ENCODE measurements at regions not wholly inside any gene's neighbourhood (a gene's known extent, or its start where the extent isn't known, plus 50 kb on each side); places are given as distances from the start of the nearest gene placed in this dataset.

DNA sequence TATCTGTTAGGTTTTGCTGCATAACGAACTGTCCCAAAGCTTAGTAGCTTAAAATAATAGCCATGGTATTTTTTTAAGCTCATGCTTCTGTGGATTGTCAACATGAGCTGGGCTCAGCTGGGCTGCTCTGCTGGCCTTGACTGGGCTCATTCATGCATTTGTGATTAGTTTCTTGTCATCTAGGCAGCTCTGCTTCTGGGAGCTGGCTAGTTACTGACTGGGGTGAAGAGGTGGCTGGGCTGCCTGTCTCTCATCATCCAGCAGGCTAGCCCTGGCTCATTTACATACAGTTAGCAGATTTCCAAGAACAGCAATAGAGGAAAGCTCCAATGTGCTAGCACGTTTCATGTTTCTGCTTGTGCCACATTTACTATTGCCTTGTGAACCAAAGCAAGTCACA, 165.1 kb upstream of the PCSK2 start:
- TF ChIP-seq, protein P1, sequence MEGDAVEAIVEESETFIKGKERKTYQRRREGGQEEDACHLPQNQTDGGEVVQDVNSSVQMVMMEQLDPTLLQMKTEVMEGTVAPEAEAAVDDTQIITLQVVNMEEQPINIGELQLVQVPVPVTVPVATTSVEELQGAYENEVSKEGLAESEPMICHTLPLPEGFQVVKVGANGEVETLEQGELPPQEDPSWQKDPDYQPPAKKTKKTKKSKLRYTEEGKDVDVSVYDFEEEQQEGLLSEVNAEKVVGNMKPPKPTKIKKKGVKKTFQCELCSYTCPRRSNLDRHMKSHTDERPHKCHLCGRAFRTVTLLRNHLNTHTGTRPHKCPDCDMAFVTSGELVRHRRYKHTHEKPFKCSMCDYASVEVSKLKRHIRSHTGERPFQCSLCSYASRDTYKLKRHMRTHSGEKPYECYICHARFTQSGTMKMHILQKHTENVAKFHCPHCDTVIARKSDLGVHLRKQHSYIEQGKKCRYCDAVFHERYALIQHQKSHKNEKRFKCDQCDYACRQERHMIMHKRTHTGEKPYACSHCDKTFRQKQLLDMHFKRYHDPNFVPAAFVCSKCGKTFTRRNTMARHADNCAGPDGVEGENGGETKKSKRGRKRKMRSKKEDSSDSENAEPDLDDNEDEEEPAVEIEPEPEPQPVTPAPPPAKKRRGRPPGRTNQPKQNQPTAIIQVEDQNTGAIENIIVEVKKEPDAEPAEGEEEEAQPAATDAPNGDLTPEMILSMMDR (IDR thresholded peaks at IDR 0.05), result no peak
- no peak for TF ChIP-seq POLR2A (IDR thresholded peaks at IDR 0.05)

Data from Peyer's patch (tissue), 4 donors.